ENCODE measurements at regions not wholly inside any gene's neighbourhood (a gene's known extent, or its start where the extent isn't known, plus 50 kb on each side); places are given as distances from the start of the nearest gene placed in this dataset.
"Not testable (repeated sequence)": the region's sequence is repeated elsewhere in the genome, so short reads cannot be mapped to it uniquely, and the experiment has no call there.

GRCh38 chr2:111671426-111672150 lies 212.4 kb downstream of the ANAPC1 start:
- no peak for DNase-seq
- Histone ChIP-seq H3K56ac (ENCODE audit: low read length) (no peak overlapping the region), H3K27ac (ENCODE audit: low read depth, low read length) (no peak overlapping the region), H3K23ac (ENCODE audit: low read length) (no peak overlapping the region), H3K4ac (ENCODE audit: low read depth, low read length) (no peak overlapping the region), H3K4me2 (ENCODE audit: low read length) (no peak overlapping the region), H3K18ac (ENCODE audit: low read length) (no peak overlapping the region), H2AK5ac (ENCODE audit: low read length) (no peak overlapping the region), H3K79me1 (ENCODE audit: low read length) (no peaks in the 10 kb centered on the region), H3K79me2 (ENCODE audit: control insufficient read depth, insufficient read depth, low read length) (no peaks in the 10 kb centered on the region), H3K4me3 (ENCODE audit: low read length) (no peak overlapping the region), H2BK120ac (ENCODE audit: low read depth, low read length) (no peak overlapping the region), H3K4me1 (ENCODE audit: control insufficient read depth, low read depth, low read length) (no peaks in the 10 kb centered on the region), H2BK15ac (replicated peaks; ENCODE audit: low read depth) (no peak overlapping the region), H3K27me3 (ENCODE audit: insufficient read depth, low read length, poor library complexity) (no peaks in the 10 kb centered on the region), H3K9ac (ENCODE audit: low read length) (no peak overlapping the region), H3K36me3 (ENCODE audit: control insufficient read depth, insufficient read depth, low read length) (no peaks in the 10 kb centered on the region), H4K5ac (ENCODE audit: low read length) (no peak overlapping the region), H4K8ac (ENCODE audit: low read depth, low read length) (no peak overlapping the region), H2BK5ac (ENCODE audit: low read length) (no peak overlapping the region)
- no CpG with 5 or more reads among the region's 15 CpGs for WGBS (ENCODE audit: extremely low coverage, insufficient coverage, low lambda C conversion rate)

DNA sequence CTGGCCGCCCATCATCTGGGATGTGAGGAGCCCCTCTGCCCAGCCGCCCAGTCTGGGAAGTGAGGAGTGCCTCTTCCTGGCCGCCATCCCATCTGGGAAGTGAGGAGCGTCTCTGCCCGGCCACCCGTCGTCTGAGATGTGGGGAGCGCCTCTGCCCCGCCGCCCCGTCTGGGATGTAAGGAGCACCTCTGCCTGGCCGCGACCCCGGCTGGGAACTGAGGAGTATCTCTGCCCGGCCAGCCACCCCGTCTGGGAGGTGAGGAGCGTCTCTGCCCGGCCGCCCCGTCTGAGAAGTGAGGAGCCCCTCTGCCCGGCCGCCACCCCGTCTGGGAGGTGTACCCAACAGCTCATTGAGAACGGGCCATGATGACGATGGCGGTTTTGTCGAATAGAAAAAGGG lies 211.4 kb downstream of the ANAPC1 start:
- H4K5ac ChIP-seq (ENCODE audit: low read length); H4K8ac ChIP-seq (ENCODE audit: low read depth, low read length); H2AK5ac ChIP-seq (ENCODE audit: low read length); H3K4me2 ChIP-seq (ENCODE audit: low read length); H3K4me1 ChIP-seq (ENCODE audit: control insufficient read depth, low read depth, low read length); H3K4ac ChIP-seq (ENCODE audit: low read depth, low read length); H3K9ac ChIP-seq (ENCODE audit: low read length); DNase-seq; H3K56ac ChIP-seq (ENCODE audit: low read length); H3K27ac ChIP-seq (ENCODE audit: low read depth, low read length); H2BK120ac ChIP-seq (ENCODE audit: low read depth, low read length); H3K79me1 ChIP-seq (ENCODE audit: low read length); H2BK5ac ChIP-seq (ENCODE audit: low read length); H3K23ac ChIP-seq (ENCODE audit: low read length); H3K36me3 ChIP-seq (ENCODE audit: control insufficient read depth, insufficient read depth, low read length); H3K27me3 ChIP-seq (ENCODE audit: insufficient read depth, low read length, poor library complexity); H3K18ac ChIP-seq (ENCODE audit: low read length); H3K4me3 ChIP-seq (ENCODE audit: low read length); H2BK15ac ChIP-seq (replicated peaks; ENCODE audit: low read depth); H3K79me2 ChIP-seq (ENCODE audit: control insufficient read depth, insufficient read depth, low read length): not testable (repeated sequence)
- no CpG with 5 or more reads among the region's 27 CpGs for WGBS (ENCODE audit: extremely low coverage, insufficient coverage, low lambda C conversion rate)

DNA sequence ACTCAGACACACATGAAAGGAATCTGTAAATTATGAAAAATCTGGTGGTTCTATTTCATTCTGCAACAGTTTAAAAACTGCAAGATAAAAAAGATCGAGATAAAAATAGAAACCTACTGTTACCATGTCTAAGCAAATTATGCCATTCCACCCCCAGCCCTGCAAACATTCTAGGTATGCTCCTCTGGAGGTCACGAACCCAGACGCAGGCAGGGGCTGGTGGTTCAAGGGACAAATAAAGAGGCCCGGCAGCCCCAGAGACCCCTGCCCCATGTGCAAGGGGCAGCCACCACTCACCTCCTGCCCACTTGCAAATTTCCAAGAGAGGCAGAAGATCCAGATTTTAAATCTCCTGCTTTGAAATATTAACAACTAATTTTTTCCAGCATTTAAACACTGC lies 210.5 kb downstream of the ANAPC1 start:
- Histone ChIP-seq H2BK5ac (ENCODE audit: low read length) (no peak overlapping the region), H3K9ac (ENCODE audit: low read length) (no peak overlapping the region), H2BK15ac (replicated peaks; ENCODE audit: low read depth) (no peak overlapping the region), H4K5ac (ENCODE audit: low read length) (no peak overlapping the region), H3K36me3 (ENCODE audit: control insufficient read depth, insufficient read depth, low read length) (no peaks in the 10 kb centered on the region), H2AK5ac (ENCODE audit: low read length) (no peak overlapping the region), H3K18ac (ENCODE audit: low read length) (no peak overlapping the region), H3K4ac (ENCODE audit: low read depth, low read length) (no peak overlapping the region), H3K56ac (ENCODE audit: low read length) (no peak overlapping the region), H3K79me1 (ENCODE audit: low read length) (no peaks in the 10 kb centered on the region), H2BK120ac (ENCODE audit: low read depth, low read length) (no peak overlapping the region), H3K4me3 (ENCODE audit: low read length) (no peak overlapping the region), H3K79me2 (ENCODE audit: control insufficient read depth, insufficient read depth, low read length) (no peaks in the 10 kb centered on the region), H3K27me3 (ENCODE audit: insufficient read depth, low read length, poor library complexity) (no peaks in the 10 kb centered on the region), H3K27ac (ENCODE audit: low read depth, low read length) (no peak overlapping the region), H3K4me1 (ENCODE audit: control insufficient read depth, low read depth, low read length) (peaks cover 4% of the 10 kb centered on the region), H4K8ac (ENCODE audit: low read depth, low read length) (no peak overlapping the region), H3K4me2 (ENCODE audit: low read length) (no peak overlapping the region), H3K23ac (ENCODE audit: low read length) (no peak overlapping the region)
- no CpG with 5 or more reads among the region's 4 CpGs for WGBS (ENCODE audit: extremely low coverage, insufficient coverage, low lambda C conversion rate)
- no peak for DNase-seq

DNA sequence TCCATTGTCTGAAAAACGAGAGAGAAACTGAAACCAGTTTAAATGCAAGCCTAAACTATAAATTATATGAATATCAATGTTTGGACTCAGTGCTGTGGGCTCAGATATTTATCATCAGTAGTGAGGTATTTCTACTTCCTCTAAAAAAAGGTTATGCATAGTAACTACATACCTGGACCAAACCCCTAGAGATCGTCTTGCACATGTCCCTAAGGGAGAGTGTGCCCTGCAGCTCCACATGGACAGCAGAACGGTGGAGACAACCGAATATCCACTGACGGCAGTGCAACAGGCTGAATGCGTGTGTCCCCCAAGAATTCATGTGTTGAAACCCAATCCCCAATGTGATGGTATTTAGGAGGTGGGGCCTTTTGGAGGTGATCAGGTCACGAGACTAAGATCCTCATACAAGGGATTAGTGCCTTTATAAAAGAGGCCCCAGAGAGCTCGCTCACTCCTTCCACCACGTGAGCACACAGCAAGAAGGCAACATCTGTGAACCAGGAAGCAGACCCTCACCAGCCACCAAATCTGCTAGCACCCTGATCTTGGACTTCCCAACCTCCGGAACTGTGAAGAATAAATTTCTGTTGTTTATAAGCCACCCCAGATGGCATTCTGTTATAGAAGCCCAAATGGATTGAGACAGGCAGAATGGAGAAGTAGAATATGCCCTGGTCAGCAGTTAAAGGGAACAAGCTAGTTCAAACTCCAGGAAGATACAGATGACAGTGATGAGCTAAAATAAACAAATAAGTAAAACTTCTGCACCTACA lies 208.4 kb downstream of the ANAPC1 start:
- Histone ChIP-seq H4K8ac (ENCODE audit: low read depth, low read length) (no peak overlapping the region), H3K27ac (ENCODE audit: low read depth, low read length) (no peak overlapping the region), H3K27me3 (ENCODE audit: insufficient read depth, low read length, poor library complexity) (no peaks in the 10 kb centered on the region), H3K9ac (ENCODE audit: low read length) (no peak overlapping the region), H3K4me1 (ENCODE audit: control insufficient read depth, low read depth, low read length) (peaks cover 5% of the 10 kb centered on the region), H3K4me3 (ENCODE audit: low read length) (no peak overlapping the region), H3K56ac (ENCODE audit: low read length) (no peak overlapping the region), H3K18ac (ENCODE audit: low read length) (no peak overlapping the region), H3K79me1 (ENCODE audit: low read length) (no peaks in the 10 kb centered on the region), H3K79me2 (ENCODE audit: control insufficient read depth, insufficient read depth, low read length) (no peaks in the 10 kb centered on the region), H3K23ac (ENCODE audit: low read length) (no peak overlapping the region), H2AK5ac (ENCODE audit: low read length) (no peak overlapping the region), H3K36me3 (ENCODE audit: control insufficient read depth, insufficient read depth, low read length) (no peaks in the 10 kb centered on the region), H4K5ac (ENCODE audit: low read length) (no peak overlapping the region), H3K4me2 (ENCODE audit: low read length) (no peak overlapping the region), H2BK5ac (ENCODE audit: low read length) (no peak overlapping the region), H2BK15ac (replicated peaks; ENCODE audit: low read depth) (no peak overlapping the region), H2BK120ac (ENCODE audit: low read depth, low read length) (no peak overlapping the region), H3K4ac (ENCODE audit: low read depth, low read length) (no peak overlapping the region)
- no peak for DNase-seq
- WGBS (ENCODE audit: extremely low coverage, insufficient coverage, low lambda C conversion rate): no CpG with 5 or more reads among the region's 10 CpGs

DNA sequence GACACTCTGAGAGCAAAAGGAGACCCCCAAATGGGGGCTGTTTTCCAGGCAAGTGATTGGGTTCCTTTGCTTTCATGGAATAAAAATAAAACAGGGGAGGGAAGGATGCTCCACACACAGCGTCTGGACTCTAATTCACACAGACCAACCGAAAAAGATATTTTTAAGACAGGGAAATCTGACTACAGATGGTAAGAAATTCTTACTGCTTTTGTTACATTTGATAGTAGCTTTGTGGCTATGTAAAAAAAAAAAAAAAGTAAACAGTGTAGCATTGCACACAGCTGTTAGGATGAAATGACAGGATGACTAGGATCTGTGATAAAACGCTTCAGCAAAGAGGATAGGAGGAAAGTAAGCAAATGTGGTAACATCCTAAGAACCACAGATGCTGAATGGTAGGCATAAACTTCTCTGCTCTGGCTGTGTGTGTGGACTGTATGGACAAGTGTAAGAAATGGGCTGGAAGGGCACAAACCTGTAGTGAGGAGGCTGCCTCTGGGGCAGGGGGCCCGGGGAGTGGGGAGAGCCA lies 207.6 kb downstream of the ANAPC1 start:
- H3K4ac ChIP-seq (ENCODE audit: low read depth, low read length): no peak overlapping the region

More for the DNA sequence above, 207.6 kb downstream of the ANAPC1 start:
- peaks cover 5% of the 10 kb centered on the region for H3K4me1 ChIP-seq (ENCODE audit: control insufficient read depth, low read depth, low read length)
- no peak overlapping the region for H3K9ac ChIP-seq (ENCODE audit: low read length)
- no peak overlapping the region for H3K23ac ChIP-seq (ENCODE audit: low read length)
- H3K18ac ChIP-seq (ENCODE audit: low read length): no peak overlapping the region
- H2AK5ac ChIP-seq (ENCODE audit: low read length): no peak overlapping the region
- H3K27ac ChIP-seq (ENCODE audit: low read depth, low read length): no peak overlapping the region
- H3K56ac ChIP-seq (ENCODE audit: low read length): no peak overlapping the region
- H3K27me3 ChIP-seq (ENCODE audit: insufficient read depth, low read length, poor library complexity): no peaks in the 10 kb centered on the region
- no peaks in the 10 kb centered on the region for H3K79me1 ChIP-seq (ENCODE audit: low read length)
- H4K5ac ChIP-seq (ENCODE audit: low read length): no peak overlapping the region
- H3K36me3 ChIP-seq (ENCODE audit: control insufficient read depth, insufficient read depth, low read length): no peaks in the 10 kb centered on the region
- no peak overlapping the region for H2BK5ac ChIP-seq (ENCODE audit: low read length)
- no peak for DNase-seq
- no peak overlapping the region for H3K4me3 ChIP-seq (ENCODE audit: low read length)
- no peak overlapping the region for H2BK120ac ChIP-seq (ENCODE audit: low read depth, low read length)
- no peak overlapping the region for H2BK15ac ChIP-seq (replicated peaks; ENCODE audit: low read depth)
- H3K79me2 ChIP-seq (ENCODE audit: control insufficient read depth, insufficient read depth, low read length): no peaks in the 10 kb centered on the region
- no peak overlapping the region for H4K8ac ChIP-seq (ENCODE audit: low read depth, low read length)
- no peak overlapping the region for H3K4me2 ChIP-seq (ENCODE audit: low read length)
- WGBS (ENCODE audit: extremely low coverage, insufficient coverage, low lambda C conversion rate): no CpG with 5 or more reads among the region's 4 CpGs
